ENCODE measurements at regions not wholly inside any gene's neighbourhood (a gene's known extent, or its start where the extent isn't known, plus 50 kb on each side); places are given as distances from the start of the nearest gene placed in this dataset.

GRCh38 chr1:230516889-230517288 is 90.8 kb upstream of the PGBD5 start:
- ATAC-seq (ENCODE audit: insufficient read depth, low FRiP score) = no peak
- H3K27me3 ChIP-seq (ENCODE audit: control insufficient read depth in 3 of 3, insufficient read depth in 3 of 3, low read length in 2 of 3) = no peaks in the 10 kb centered on the region
- H3K9ac ChIP-seq (ENCODE audit: insufficient read depth in 1 of 2, low read length in 2 of 2) = no peak overlapping the region
- DNase-seq = no peak
- WGBS, 2 donors = 81 to 88% methylated on average over 6 of the region's 6 CpGs
- no peak for TF ChIP-seq CTCF (IDR thresholded peaks at IDR 0.05; ENCODE audit: control extremely low read depth, extremely low read depth)
- no peaks in the 10 kb centered on the region for H3K36me3 ChIP-seq (ENCODE audit: control insufficient read depth in 4 of 4, insufficient read depth in 4 of 4, low read length in 4 of 4)
- H3K4me1 ChIP-seq (ENCODE audit: control insufficient read depth in 5 of 5, insufficient read depth in 5 of 5, low read length in 5 of 5) = peaks cover 0 to 10% (median 0%) of the 10 kb centered on the region in 5 donors
- no peak overlapping the region for H3K27ac ChIP-seq (ENCODE audit: low read depth in 1 of 2, low read length in 1 of 2)
- no peaks in the 10 kb centered on the region for H3K9me3 ChIP-seq (ENCODE audit: control insufficient read depth in 4 of 4, insufficient read depth in 3 of 4, low read length in 3 of 4)
- no peak overlapping the region for H3K4me3 ChIP-seq

GRCh38 chr1:230515451-230516145 is 89.5 kb upstream of the PGBD5 start:
- DNase-seq = no peak
- no peaks in the 10 kb centered on the region for H3K36me3 ChIP-seq (ENCODE audit: control insufficient read depth in 4 of 4, insufficient read depth in 4 of 4, low read length in 4 of 4)
- no peaks in the 10 kb centered on the region for H3K9me3 ChIP-seq (ENCODE audit: control insufficient read depth in 4 of 4, insufficient read depth in 3 of 4, low read length in 3 of 4)
- 61 to 66% methylated on average over 9 of the region's 9 CpGs for WGBS, 2 donors
- H3K27ac ChIP-seq (ENCODE audit: low read depth in 1 of 2, low read length in 1 of 2) = no peak overlapping the region
- H3K4me1 ChIP-seq (ENCODE audit: control insufficient read depth in 5 of 5, insufficient read depth in 5 of 5, low read length in 5 of 5) = peaks cover 0 to 10% (median 0%) of the 10 kb centered on the region in 5 donors
- no peaks in the 10 kb centered on the region for H3K27me3 ChIP-seq (ENCODE audit: control insufficient read depth in 3 of 3, insufficient read depth in 3 of 3, low read length in 2 of 3)
- no peak for ATAC-seq (ENCODE audit: insufficient read depth, low FRiP score)
- no peak for TF ChIP-seq CTCF (IDR thresholded peaks at IDR 0.05; ENCODE audit: control extremely low read depth, extremely low read depth)
- H3K9ac ChIP-seq (ENCODE audit: insufficient read depth in 1 of 2, low read length in 2 of 2) = no peak overlapping the region
- H3K4me3 ChIP-seq = no peak overlapping the region

GRCh38 chr1:230510496-230510895 is 84.4 kb upstream of the PGBD5 start:
- WGBS, 2 donors = 92 to 94% methylated on average over 1 of the region's 1 CpG
- Histone ChIP-seq H3K4me3 (no peak overlapping the region), H3K27ac (ENCODE audit: low read depth in 1 of 2, low read length in 1 of 2) (no peak overlapping the region), H3K9ac (ENCODE audit: insufficient read depth in 1 of 2, low read length in 2 of 2) (no peak overlapping the region), H3K9me3 (ENCODE audit: control insufficient read depth in 4 of 4, insufficient read depth in 3 of 4, low read length in 3 of 4) (peaks cover 0 to 3% (median 0%) of the 10 kb centered on the region in 4 donors), H3K36me3 (ENCODE audit: control insufficient read depth in 4 of 4, insufficient read depth in 4 of 4, low read length in 4 of 4) (no peaks in the 10 kb centered on the region), H3K27me3 (ENCODE audit: control insufficient read depth in 3 of 3, insufficient read depth in 3 of 3, low read length in 2 of 3) (no peaks in the 10 kb centered on the region), H3K4me1 (ENCODE audit: control insufficient read depth in 5 of 5, insufficient read depth in 5 of 5, low read length in 5 of 5) (peaks cover 0 to 23% (median 3%) of the 10 kb centered on the region in 5 donors)
- no peak for ATAC-seq (ENCODE audit: insufficient read depth, low FRiP score)
- no peak for TF ChIP-seq CTCF (IDR thresholded peaks at IDR 0.05; ENCODE audit: control extremely low read depth, extremely low read depth)
- DNase-seq = no peak
